Gastroesophageal sphincter (tissue), 3 donors: ENCODE measurements at regions not wholly inside any gene's neighbourhood (a gene's known extent, or its start where the extent isn't known, plus 50 kb on each side); places are given as distances from the start of the nearest gene placed in this dataset.

Experiments
- CTCF ChIP-seq, 4 experiments: fragments of 200-600 bp in 2 of 4; fragments of 450-650 bp in 2 of 4; sonication (generic) in 1 of 4; IDR thresholded peaks; one replicate each; pipeline ENCODE4 v1.5.1; 2017 to 2019; ENCODE audit warnings: antibody characterized with exemption in 4 of 4, mild to moderate bottlenecking in 2 of 4, moderate library complexity in 2 of 4
- POLR2A ChIP-seq, 2 donors: fragments of 450-650 bp; IDR thresholded peaks; one replicate each; pipeline ENCODE4 v1.6.1; 2017; ENCODE audit warnings: antibody characterized with exemption in 2 of 2, mild to moderate bottlenecking in 2 of 2, moderate library complexity in 1 of 2

GRCh38 chr13:97127842-97128241 is 94.3 kb upstream of the MBNL2 start:
- TF ChIP-seq POLR2A (IDR thresholded peaks at IDR 0.05) = no peak
- no peak for TF ChIP-seq CTCF (IDR thresholded peaks at IDR 0.05)
